ENCODE measurements at regions not wholly inside any gene's neighbourhood (a gene's known extent, or its start where the extent isn't known, plus 50 kb on each side); places are given as distances from the start of the nearest gene placed in this dataset.

- H3K36me3 ChIP-seq, result no peaks in the 10 kb centered on the region
- TF ChIP-seq, protein P1, sequence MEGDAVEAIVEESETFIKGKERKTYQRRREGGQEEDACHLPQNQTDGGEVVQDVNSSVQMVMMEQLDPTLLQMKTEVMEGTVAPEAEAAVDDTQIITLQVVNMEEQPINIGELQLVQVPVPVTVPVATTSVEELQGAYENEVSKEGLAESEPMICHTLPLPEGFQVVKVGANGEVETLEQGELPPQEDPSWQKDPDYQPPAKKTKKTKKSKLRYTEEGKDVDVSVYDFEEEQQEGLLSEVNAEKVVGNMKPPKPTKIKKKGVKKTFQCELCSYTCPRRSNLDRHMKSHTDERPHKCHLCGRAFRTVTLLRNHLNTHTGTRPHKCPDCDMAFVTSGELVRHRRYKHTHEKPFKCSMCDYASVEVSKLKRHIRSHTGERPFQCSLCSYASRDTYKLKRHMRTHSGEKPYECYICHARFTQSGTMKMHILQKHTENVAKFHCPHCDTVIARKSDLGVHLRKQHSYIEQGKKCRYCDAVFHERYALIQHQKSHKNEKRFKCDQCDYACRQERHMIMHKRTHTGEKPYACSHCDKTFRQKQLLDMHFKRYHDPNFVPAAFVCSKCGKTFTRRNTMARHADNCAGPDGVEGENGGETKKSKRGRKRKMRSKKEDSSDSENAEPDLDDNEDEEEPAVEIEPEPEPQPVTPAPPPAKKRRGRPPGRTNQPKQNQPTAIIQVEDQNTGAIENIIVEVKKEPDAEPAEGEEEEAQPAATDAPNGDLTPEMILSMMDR (IDR thresholded peaks at IDR 0.05; ENCODE audit: low read depth, low read length), result no peak
- H3K4me3 ChIP-seq (ENCODE audit: low read depth, low read length), result no peak overlapping the region
- DNase-seq, result no peak
- no peaks in the 10 kb centered on the region for H3K9me3 ChIP-seq
- no peaks in the 10 kb centered on the region for H3K27me3 ChIP-seq
- H3K4me1 ChIP-seq, result no peaks in the 10 kb centered on the region
Observed at GRCh38 chr4:186891859-186892486, 168.3 kb upstream of the FAT1 start.

- no peak overlapping the region for H3K4me3 ChIP-seq (ENCODE audit: low read depth, low read length)
- H3K27me3 ChIP-seq, result no peaks in the 10 kb centered on the region
- DNase-seq, result no peak
- H3K36me3 ChIP-seq, result no peaks in the 10 kb centered on the region
- H3K4me1 ChIP-seq, result no peaks in the 10 kb centered on the region
- H3K9me3 ChIP-seq, result no peaks in the 10 kb centered on the region
- TF ChIP-seq, protein P1 (IDR thresholded peaks at IDR 0.05; ENCODE audit: low read depth, low read length), result no peak
Observed at GRCh38 chr4:186898367-186898766, 174.7 kb upstream of the FAT1 start.

- Histone ChIP-seq H3K27me3 (no peaks in the 10 kb centered on the region), H3K36me3 (no peaks in the 10 kb centered on the region), H3K9me3 (no peaks in the 10 kb centered on the region), H3K4me1 (no peaks in the 10 kb centered on the region), H3K4me3 (ENCODE audit: low read depth, low read length) (no peak overlapping the region)
- DNase-seq, result no peak
- TF ChIP-seq, protein P1 (IDR thresholded peaks at IDR 0.05; ENCODE audit: low read depth, low read length), result no peak
Observed at GRCh38 chr4:186900232-186900900, 176.7 kb upstream of the FAT1 start.

DNA sequence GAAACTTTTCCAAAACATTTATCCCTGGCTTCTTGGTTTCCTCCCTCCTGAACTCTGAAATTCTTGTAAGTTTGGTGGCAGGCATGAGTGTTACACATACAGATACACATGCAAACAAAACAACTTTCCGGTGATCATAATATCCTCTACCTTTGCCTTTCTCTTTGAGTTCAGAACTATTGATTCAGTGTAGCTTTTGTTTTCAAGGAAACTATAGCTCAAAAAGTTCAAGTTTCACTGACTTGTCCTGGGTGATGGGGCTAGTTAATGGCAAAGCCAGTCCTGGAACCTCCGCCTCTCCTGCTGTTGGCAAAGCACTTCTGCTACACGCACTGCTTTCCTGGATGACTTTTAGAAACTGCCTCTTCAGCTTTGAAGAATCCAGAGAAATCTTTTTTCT is 177.3 kb upstream of the FAT1 start:
- no peaks in the 10 kb centered on the region for H3K27me3 ChIP-seq
- no peak overlapping the region for H3K4me3 ChIP-seq (ENCODE audit: low read depth, low read length)
- no peaks in the 10 kb centered on the region for H3K4me1 ChIP-seq
- TF ChIP-seq, protein P1 (IDR thresholded peaks at IDR 0.05; ENCODE audit: low read depth, low read length), result no peak
- no peaks in the 10 kb centered on the region for H3K36me3 ChIP-seq
- no peaks in the 10 kb centered on the region for H3K9me3 ChIP-seq
- no peak for DNase-seq

- Histone ChIP-seq H3K36me3 (no peaks in the 10 kb centered on the region), H3K9me3 (no peaks in the 10 kb centered on the region), H3K27me3 (no peaks in the 10 kb centered on the region), H3K4me3 (ENCODE audit: low read depth, low read length) (no peak overlapping the region), H3K4me1 (no peaks in the 10 kb centered on the region)
- no peak for DNase-seq
- TF ChIP-seq, protein P1 (IDR thresholded peaks at IDR 0.05; ENCODE audit: low read depth, low read length), result no peak
Observed at GRCh38 chr4:186901850-186902249, 178.2 kb upstream of the FAT1 start.

DNA sequence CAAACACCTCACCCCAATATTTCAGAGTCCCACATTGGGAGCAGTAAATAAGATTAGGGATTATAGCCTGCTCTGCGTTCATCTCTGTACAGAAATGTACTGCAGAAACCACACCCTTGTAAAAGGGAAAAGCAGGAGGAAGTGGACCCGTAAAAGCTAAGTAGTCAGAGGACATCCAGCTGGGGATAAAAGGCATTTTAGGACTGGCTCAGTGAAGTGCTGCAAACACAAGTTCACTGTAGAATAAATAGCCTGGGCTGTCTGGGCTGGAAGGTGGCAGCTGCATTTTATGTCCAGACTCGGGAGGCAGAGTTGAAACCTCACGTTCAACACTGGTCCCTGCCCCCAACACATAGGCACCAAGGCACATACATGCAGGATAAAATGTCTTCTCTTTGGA is 178.7 kb upstream of the FAT1 start:
- no peak for DNase-seq
- Histone ChIP-seq H3K4me3 (ENCODE audit: low read depth, low read length) (no peak overlapping the region), H3K36me3 (no peaks in the 10 kb centered on the region), H3K4me1 (no peaks in the 10 kb centered on the region), H3K9me3 (no peaks in the 10 kb centered on the region), H3K27me3 (no peaks in the 10 kb centered on the region)
- TF ChIP-seq, protein P1 (IDR thresholded peaks at IDR 0.05; ENCODE audit: low read depth, low read length), result no peak

All from BE2C (cell line).